HCT116 (cell line): ENCODE measurements at regions not wholly inside any gene's neighbourhood (a gene's known extent, or its start where the extent isn't known, plus 50 kb on each side); places are given as distances from the start of the nearest gene placed in this dataset.
"Not testable (repeated sequence)": the region's sequence is repeated elsewhere in the genome, so short reads cannot be mapped to it uniquely, and the experiment has no call there.

Experiments used
- CTCF ChIP-seq, 3 experiments: fragments of 200-600 bp in 1 of 3; sonication (generic) in 1 of 3; IDR thresholded peaks in 2 of 3; conservative IDR thresholded peaks in 1 of 3; 2 replicates each; pipeline ENCODE4 v1.5.1; 2012 to 2017; ENCODE audit warnings: low read depth in 2 of 3, low read length in 2 of 3, antibody characterized with exemption in 1 of 3, borderline replicate concordance in 1 of 3, control low read depth in 1 of 3, mild to moderate bottlenecking in 1 of 3, mixed read lengths in 1 of 3, mixed run types in 1 of 3, moderate library complexity in 1 of 3; ENCODE audit not compliant: insufficient read depth in 1 of 3
- EGR1 ChIP-seq: IDR thresholded peaks from 2 replicates; pipeline ENCODE4 v1.6.1; 2012; ENCODE audit warnings: low read depth
- EZH2 ChIP-seq: fragments of 200-600 bp; sonication (generic); IDR thresholded peaks from 2 replicates; pipeline ENCODE4 v1.6.1; 2017; ENCODE audit warnings: antibody characterized with exemption, mixed run types
- EZH2phosphoT487 ChIP-seq: fragments of 200-600 bp; IDR thresholded peaks from 2 replicates; pipeline ENCODE4 v1.6.1; 2018; ENCODE audit warnings: antibody characterized with exemption, borderline replicate concordance
- POLR2A ChIP-seq: IDR thresholded peaks from 2 replicates; pipeline ENCODE4 v1.7.0; 2011; ENCODE audit warnings: borderline replicate concordance; ENCODE audit not compliant: insufficient read depth, insufficient read length; ENCODE audit errors: extremely low read depth
- RAD21 ChIP-seq: IDR thresholded peaks from 2 replicates; pipeline ENCODE4 v1.6.1; 2012; ENCODE audit warnings: low read depth, mild to moderate bottlenecking
- REST ChIP-seq: IDR thresholded peaks from 2 replicates; pipeline ENCODE4 v1.6.1; 2012; ENCODE audit warnings: low read depth
- SIN3A ChIP-seq: IDR thresholded peaks from 2 replicates; pipeline ENCODE4 v1.6.1; 2012; ENCODE audit warnings: low read depth
- YY1 ChIP-seq: IDR thresholded peaks from 2 replicates; pipeline ENCODE4 v1.6.1; 2011; ENCODE audit warnings: low read length, low read depth, moderate library complexity, mild to moderate bottlenecking; ENCODE audit not compliant: insufficient replicate concordance; ENCODE audit errors: extremely low read depth

- TF ChIP-seq SIN3A; REST; CTCF (IDR thresholded peaks at IDR 0.05 in 2 of 3, conservative IDR thresholded peaks at IDR 0.05 in 1 of 3; ENCODE audit: borderline replicate concordance in 1 of 3, insufficient read depth in 1 of 3, low read depth in 2 of 3, low read length in 2 of 3); RAD21; EZH2phosphoT487; EGR1; EZH2; YY1; POLR2A: not testable (repeated sequence)
Measured at GRCh38 chr9:94191706-94192105, 67.4 kb upstream of the ZNF169 start.
